Stomach (tissue), 8 donors: ENCODE measurements at regions not wholly inside any gene's neighbourhood (a gene's known extent, or its start where the extent isn't known, plus 50 kb on each side); places are given as distances from the start of the nearest gene placed in this dataset.

Experiments
- DNase-seq, 2 donors: peaks; one replicate each; pipeline versions ENCODE4 v3.0.0 to v3.0.0-alpha.2; 2013 to 2019
- H3K27ac ChIP-seq, 5 donors: fragments of 200-600 bp in 4 of 5; sonication (generic) in 4 of 5; one replicate each; pipeline ENCODE4 v1.5.1; 2013 to 2019; ENCODE audit warnings: mild to moderate bottlenecking in 1 of 5, moderate library complexity in 1 of 5
- H3K27me3 ChIP-seq, 3 donors: fragments of 200-600 bp; sonication (generic); one replicate each; pipeline ENCODE4 v1.5.1; 2017 to 2019; ENCODE audit warnings: mixed run types in 1 of 3
- H3K36me3 ChIP-seq, 4 donors: fragments of 200-600 bp; sonication (generic); 1 replicate in 3 of 4; 2 replicates in 1 of 4; pipeline ENCODE4 v1.5.1; 2016 to 2019
- H3K4me1 ChIP-seq, 4 donors: fragments of 200-600 bp; sonication (generic); one replicate each; pipeline ENCODE4 v1.5.1; 2016 to 2019
- H3K4me3 ChIP-seq, 4 donors: fragments of 200-600 bp; sonication (generic) in 3 of 4; one replicate each; pipeline ENCODE4 v1.5.1; 2016 to 2019; ENCODE audit warnings: mild to moderate bottlenecking in 1 of 4
- H3K9me3 ChIP-seq, 4 donors: fragments of 200-600 bp; sonication (generic); one replicate each; pipeline ENCODE4 v1.5.1; 2016 to 2019
- EP300 ChIP-seq: sonication (generic); formaldehyde crosslinking; IDR thresholded peaks from one replicate; pipeline ENCODE4 v1.6.1; 2017; ENCODE audit warnings: antibody characterized with exemption
- POLR2A ChIP-seq, 4 donors: fragments of 450-650 bp; IDR thresholded peaks; one replicate each; pipeline ENCODE4 v1.6.1; 2016; ENCODE audit warnings: antibody characterized with exemption in 4 of 4, control low read depth in 2 of 4, mild to moderate bottlenecking in 1 of 4, moderate library complexity in 1 of 4
- POLR2AphosphoS5 ChIP-seq, 3 donors: sonication (generic); formaldehyde crosslinking; IDR thresholded peaks; one replicate each; pipeline ENCODE4 v1.6.1; 2016; ENCODE audit warnings: antibody characterized with exemption in 3 of 3
- WGBS, 5 donors: extraction: QIAGEN DNeasy Blood & Tissue Kit in 3 of 5; methylation state at CpG; one replicate each; pipeline versions ENCODE4 v1.1.5 to v1.1.7; 2013 to 2018; 5-methylcytosine and 5-hydroxymethylcytosine counted together
- intact Hi-C: fragments of 100-400 bp; cut with DNase I; formaldehyde crosslinking; loops from one replicate; pipeline ENCODE4 v1.15.1; 2023; ENCODE audit warnings: low total_unique reads
- TF ChIP-seq, protein P1 (sequence below), 7 experiments: fragments of 450-650 bp in 4 of 7; fragments of 200-600 bp in 3 of 7; sonication (generic) in 3 of 7; IDR thresholded peaks; one replicate each; pipeline ENCODE4 v1.5.1; 2016 to 2019; ENCODE audit warnings: antibody characterized with exemption in 7 of 7, control low read depth in 2 of 7, mild to moderate bottlenecking in 1 of 7
- donor health status: healthy with polysubstance abuse.
- donor health status: Bipolar disorder and iron deficiency.
- donor health status: healthy.

DNA sequence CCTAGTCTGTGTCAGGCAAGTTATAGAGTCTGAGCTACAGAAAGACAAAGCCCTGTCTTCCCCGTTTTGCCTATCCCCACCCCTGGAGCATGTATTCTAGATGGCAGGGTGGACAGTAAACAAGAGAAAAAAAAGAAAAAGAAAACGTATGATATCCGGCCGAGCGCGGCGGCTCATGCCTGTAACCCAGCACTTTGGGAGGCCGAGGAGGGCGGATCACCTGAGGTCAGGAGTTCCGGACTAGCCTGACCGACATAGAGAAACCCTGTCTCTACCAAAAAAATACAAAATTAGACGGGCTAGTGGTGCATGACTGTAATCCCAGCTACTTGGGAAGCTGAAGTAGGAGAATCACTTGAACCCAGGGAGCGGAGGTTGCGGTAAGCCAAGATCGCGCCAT, 523.0 kb upstream of the CDH9 start:
- no peak for TF ChIP-seq EP300
- no peak for TF ChIP-seq POLR2AphosphoS5 (IDR thresholded peaks at IDR 0.05)
- H3K9me3 ChIP-seq: no peaks in the 10 kb centered on the region
- WGBS, 5 donors: 89 to 94% (median 90%) methylated on average over 15 to 16 of the region's 16 CpGs
- H3K27me3 ChIP-seq: no peaks in the 10 kb centered on the region
- no peak overlapping the region for H3K27ac ChIP-seq
- no peaks in the 10 kb centered on the region for H3K4me1 ChIP-seq
- DNase-seq: no peak
- intact Hi-C loops: no loop called here
- no peaks in the 10 kb centered on the region for H3K36me3 ChIP-seq
- no peak overlapping the region for H3K4me3 ChIP-seq

DNA sequence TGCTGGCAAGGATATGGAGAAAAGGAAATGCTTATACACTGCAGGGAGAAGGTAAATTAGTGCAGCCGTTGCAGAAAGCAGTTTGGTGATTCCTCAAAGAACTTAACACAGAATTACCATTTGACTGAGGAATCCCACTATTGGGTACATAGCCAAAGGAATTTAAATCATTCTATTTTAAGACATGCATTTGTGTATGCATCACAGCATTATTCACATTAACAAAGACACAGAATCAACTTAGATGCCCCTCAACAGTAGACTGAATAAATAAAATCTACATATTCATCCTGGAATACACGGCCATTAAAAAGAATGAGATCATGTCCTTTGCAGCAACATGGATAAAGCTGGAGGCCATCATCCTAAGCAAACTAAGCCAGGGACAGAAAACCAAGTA, 510.1 kb upstream of the CDH9 start:
- H3K36me3 ChIP-seq: no peaks in the 10 kb centered on the region
- no peak overlapping the region for H3K4me3 ChIP-seq
- peaks cover 0 to 7% (median 0%) of the 10 kb centered on the region in 4 donors for H3K9me3 ChIP-seq
- H3K27me3 ChIP-seq: no peaks in the 10 kb centered on the region
- no peak overlapping the region for H3K27ac ChIP-seq
- WGBS, 5 donors: 34 to 56% (median 52%) methylated on average over 2 of the region's 2 CpGs
- DNase-seq: no peak
- no peaks in the 10 kb centered on the region for H3K4me1 ChIP-seq
- intact Hi-C loops: no loop called here
- TF ChIP-seq EP300 (no peak), POLR2A (IDR thresholded peaks at IDR 0.05) (no peak), POLR2AphosphoS5 (IDR thresholded peaks at IDR 0.05) (no peak)
- TF ChIP-seq, protein P1, sequence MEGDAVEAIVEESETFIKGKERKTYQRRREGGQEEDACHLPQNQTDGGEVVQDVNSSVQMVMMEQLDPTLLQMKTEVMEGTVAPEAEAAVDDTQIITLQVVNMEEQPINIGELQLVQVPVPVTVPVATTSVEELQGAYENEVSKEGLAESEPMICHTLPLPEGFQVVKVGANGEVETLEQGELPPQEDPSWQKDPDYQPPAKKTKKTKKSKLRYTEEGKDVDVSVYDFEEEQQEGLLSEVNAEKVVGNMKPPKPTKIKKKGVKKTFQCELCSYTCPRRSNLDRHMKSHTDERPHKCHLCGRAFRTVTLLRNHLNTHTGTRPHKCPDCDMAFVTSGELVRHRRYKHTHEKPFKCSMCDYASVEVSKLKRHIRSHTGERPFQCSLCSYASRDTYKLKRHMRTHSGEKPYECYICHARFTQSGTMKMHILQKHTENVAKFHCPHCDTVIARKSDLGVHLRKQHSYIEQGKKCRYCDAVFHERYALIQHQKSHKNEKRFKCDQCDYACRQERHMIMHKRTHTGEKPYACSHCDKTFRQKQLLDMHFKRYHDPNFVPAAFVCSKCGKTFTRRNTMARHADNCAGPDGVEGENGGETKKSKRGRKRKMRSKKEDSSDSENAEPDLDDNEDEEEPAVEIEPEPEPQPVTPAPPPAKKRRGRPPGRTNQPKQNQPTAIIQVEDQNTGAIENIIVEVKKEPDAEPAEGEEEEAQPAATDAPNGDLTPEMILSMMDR (IDR thresholded peaks at IDR 0.05): no peak

DNA sequence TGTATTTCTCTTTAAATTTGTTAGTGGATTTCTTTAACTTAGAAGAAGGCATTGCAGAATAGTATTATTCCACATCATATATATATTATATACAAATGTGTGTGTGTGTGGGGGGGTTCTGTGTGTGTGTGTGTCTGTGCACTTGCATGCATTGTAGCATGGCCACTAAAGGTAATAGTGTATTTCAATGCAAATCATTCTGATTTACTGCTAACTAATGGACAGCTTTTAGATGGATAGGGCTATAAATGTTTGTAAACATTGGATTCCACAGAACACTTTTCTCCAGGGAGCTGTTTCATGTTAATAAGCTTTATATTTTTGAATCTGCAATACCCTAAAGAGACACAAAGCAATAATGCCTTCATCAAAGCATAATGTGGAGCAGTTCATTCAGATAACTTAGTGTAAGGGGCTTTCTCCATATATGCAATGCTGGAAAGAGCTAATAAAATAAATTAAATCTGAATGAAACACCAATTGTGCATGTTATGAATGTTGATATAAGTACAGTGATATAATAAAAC, 496.7 kb upstream of the CDH9 start:
- H3K4me3 ChIP-seq: no peak overlapping the region
- no peaks in the 10 kb centered on the region for H3K27me3 ChIP-seq
- DNase-seq: no peak
- no peak overlapping the region for H3K27ac ChIP-seq
- intact Hi-C loops: no loop called here
- peaks cover 0 to 9% (median 2%) of the 10 kb centered on the region in 4 donors for H3K9me3 ChIP-seq
- no peaks in the 10 kb centered on the region for H3K4me1 ChIP-seq
- H3K36me3 ChIP-seq: no peaks in the 10 kb centered on the region
- TF ChIP-seq EP300 (no peak), POLR2AphosphoS5 (IDR thresholded peaks at IDR 0.05) (no peak), POLR2A (IDR thresholded peaks at IDR 0.05) (no peak)
- TF ChIP-seq, protein P1 (IDR thresholded peaks at IDR 0.05): no peak

DNA sequence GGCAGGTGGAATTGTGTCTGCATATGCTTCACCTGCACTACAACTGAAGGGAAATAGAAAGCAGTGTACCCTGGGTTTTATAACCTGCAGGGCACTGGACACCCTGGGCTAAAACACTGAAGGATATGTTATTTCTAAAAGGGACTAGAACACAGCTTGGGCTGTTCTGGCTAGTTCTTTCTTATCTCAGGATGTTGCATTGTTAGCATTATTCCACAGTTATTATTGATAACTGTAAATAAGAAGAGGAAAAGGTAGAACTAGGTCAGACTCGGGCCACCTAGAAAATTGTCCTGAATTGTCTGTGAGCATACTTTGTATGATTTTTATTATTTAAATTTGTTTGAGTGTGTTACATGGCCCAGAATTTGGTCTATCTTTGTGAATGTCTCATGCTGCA, 493.9 kb upstream of the CDH9 start:
- Histone ChIP-seq H3K4me1 (no peaks in the 10 kb centered on the region), H3K9me3 (peaks cover 0 to 9% (median 2%) of the 10 kb centered on the region in 4 donors), H3K4me3 (no peak overlapping the region), H3K27me3 (no peaks in the 10 kb centered on the region), H3K27ac (no peak overlapping the region), H3K36me3 (no peaks in the 10 kb centered on the region)
- 48 to 82% (median 71%) methylated on average over 1 of the region's 1 CpG for WGBS, 5 donors
- intact Hi-C loops: no loop called here
- no peak for DNase-seq
- TF ChIP-seq, protein P1 (IDR thresholded peaks at IDR 0.05): no peak
- TF ChIP-seq EP300 (no peak), POLR2A (IDR thresholded peaks at IDR 0.05) (no peak), POLR2AphosphoS5 (IDR thresholded peaks at IDR 0.05) (no peak)

DNA sequence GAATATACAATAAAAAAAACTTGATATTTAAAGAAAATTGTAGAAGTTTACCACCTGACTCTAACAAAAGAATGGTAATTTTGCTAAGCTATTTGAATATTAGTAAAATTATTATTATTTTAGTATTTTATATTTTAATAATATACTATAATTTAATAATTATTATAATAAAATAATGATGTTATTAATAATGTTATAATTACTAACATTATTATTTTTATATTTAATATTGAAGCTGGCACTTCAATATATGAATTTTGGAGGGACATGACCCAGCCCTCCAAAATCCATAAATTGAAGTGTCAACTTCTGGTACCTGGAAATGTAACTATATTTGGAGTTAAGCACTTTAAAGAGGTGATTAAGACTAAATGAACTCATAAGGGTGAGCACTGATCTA, 486.1 kb upstream of the CDH9 start:
- no peak overlapping the region for H3K4me3 ChIP-seq
- H3K36me3 ChIP-seq: no peaks in the 10 kb centered on the region
- intact Hi-C loops: no loop called here
- H3K27ac ChIP-seq: no peak overlapping the region
- no peaks in the 10 kb centered on the region for H3K27me3 ChIP-seq
- DNase-seq: no peak
- H3K9me3 ChIP-seq: peaks cover 0 to 8% (median 2%) of the 10 kb centered on the region in 4 donors
- TF ChIP-seq POLR2AphosphoS5 (IDR thresholded peaks at IDR 0.05) (no peak), POLR2A (IDR thresholded peaks at IDR 0.05) (no peak), EP300 (no peak)
- TF ChIP-seq, protein P1 (IDR thresholded peaks at IDR 0.05): no peak
- H3K4me1 ChIP-seq: no peaks in the 10 kb centered on the region
